HG03342 (cell line): ENCODE measurements at regions not wholly inside any gene's neighbourhood (a gene's known extent, or its start where the extent isn't known, plus 50 kb on each side); places are given as distances from the start of the nearest gene placed in this dataset.

Source experiments
- ATAC-seq: cut with Tn5 transposase; IDR thresholded peaks from one replicate; pipeline ENCODE4 v1.9.1; 2021; ENCODE audit warnings: mild to moderate bottlenecking, moderate library complexity; ENCODE audit not compliant: unreplicated experiment

DNA sequence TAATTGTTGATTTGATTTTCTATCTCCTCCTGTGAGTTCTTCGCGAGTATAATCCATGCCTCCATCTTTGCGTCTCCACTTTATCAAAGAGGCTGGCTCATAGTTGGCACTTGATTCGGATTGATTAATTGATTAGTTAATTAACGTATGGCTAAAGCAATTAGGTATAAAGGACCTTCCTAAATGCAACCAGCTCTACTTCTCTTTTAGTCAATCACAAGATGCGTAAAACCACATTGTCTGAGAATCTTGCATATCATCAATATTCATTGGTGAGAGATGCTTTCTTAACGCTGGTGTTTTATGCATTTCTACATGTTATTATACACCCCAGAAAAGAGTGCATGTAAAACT is 56.4 kb upstream of the NR2F2 start:
- ATAC-seq, result no peak

DNA sequence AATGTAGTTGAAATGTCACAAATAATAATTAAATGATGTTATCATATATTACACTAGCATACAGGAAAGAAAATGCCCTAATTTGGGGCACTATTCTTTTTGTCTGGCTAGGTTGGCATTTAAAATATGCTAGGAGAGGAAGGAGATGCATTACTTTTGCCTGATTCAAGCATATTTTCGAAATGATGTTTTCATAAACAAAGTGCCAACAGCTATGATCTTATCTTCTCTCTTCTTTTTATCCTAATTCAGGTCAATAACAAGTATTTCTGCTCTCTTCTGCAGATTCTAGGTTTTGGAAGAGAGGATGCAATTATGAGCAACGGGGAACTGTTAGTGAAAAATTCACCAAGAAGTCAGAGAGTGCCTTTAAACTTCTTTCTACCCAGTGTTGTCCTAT is 55.8 kb upstream of the NR2F2 start:
- no peak for ATAC-seq

DNA sequence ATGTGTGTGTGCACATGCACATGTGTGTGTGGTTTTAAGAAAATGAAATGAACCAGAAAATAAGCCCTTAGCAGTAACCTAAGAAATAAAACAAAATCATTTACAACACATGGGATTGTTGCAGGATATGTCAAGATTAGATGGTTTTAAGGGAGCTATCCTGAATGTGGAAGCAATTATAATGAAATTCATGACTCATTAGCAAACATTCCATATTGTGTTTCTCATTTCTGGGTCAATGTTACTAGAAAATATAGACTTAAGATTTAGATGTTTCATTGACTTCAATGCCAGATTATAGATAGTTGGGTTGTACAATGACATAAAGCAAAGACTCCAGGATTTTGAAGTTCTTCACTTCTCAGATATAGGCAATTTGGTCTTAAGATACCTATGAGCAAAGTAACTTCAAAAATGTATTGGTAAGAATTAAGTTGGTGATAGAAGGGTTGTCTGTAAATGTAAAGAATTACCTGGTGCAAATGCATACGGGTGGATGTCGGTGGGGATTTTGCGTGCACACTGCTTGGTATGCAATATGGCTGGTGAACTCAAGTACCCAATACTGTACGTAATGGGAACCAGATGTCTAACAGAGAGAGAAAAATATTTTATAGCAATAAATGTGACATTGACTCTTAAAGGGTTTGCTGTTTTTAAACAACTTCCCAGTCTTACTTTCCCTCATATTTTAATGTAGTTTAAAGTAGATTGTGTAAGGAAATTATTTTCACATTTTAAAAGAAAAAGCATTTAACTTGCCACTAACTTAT is 53.9 kb upstream of the NR2F2 start:
- ATAC-seq, result no peak
